ENCODE measurements at regions not wholly inside any gene's neighbourhood (a gene's known extent, or its start where the extent isn't known, plus 50 kb on each side); places are given as distances from the start of the nearest gene placed in this dataset.

DNA sequence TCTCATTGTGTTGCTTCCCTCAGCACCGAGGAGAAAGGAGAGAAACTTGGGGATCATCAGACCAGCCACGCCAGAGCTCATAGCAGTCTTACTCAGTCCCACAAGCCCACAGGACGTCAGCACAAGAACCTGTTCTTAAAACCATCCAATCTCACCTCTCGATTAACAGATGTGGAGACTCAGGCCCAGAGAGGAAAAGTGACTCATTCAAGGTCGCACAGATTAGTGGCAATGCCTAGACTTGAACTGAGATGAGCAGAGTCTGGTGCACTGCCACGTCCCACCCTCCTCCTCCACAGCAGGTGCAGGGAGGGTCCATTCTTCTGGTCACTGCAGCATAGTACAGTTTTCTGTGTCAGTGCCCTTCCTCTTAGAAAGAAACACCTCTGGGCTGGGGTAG lies 154.9 kb upstream of the PZP start:
- intact Hi-C loops (cut with micrococcal nuclease), result no loop called here
- no TSS peak for BruUV-seq (replicated peaks)
- H2AFZ ChIP-seq (ENCODE audit: low read depth, low read length, poor library complexity, severe bottlenecking), result no peak overlapping the region
- H3K79me2 ChIP-seq (ENCODE audit: insufficient read depth, low read length), result no peaks in the 10 kb centered on the region
- H3K4me1 ChIP-seq (ENCODE audit: control insufficient read depth in 1 of 2, insufficient read depth in 2 of 2, low read length in 2 of 2), result peaks cover 0 to 7% of the 10 kb centered on the region in 2 experiments; a peak in 2 of 4 replicates
- no peak overlapping the region for H3K27ac ChIP-seq (ENCODE audit: low read depth, low read length)
- RAD21 ChIA-PET (ENCODE audit: low non-redundant PET in 1 of 2, low total read pairs in 2 of 2, uncharacterized antibody in 2 of 2, unreplicated experiment in 2 of 2), result no interaction called here
- H4K20me1 ChIP-seq (ENCODE audit: insufficient read depth), result no peaks in the 10 kb centered on the region
- no peaks in the 10 kb centered on the region for H3K27me3 ChIP-seq (ENCODE audit: insufficient read depth, low read length)
- TF ChIP-seq EZH2 (IDR thresholded peaks at IDR 0.05), result no peak
- DNase-seq (ENCODE audit: low read depth, low spot score) (no peak), ATAC-seq (no peak)
- H3K36me3 ChIP-seq (ENCODE audit: control insufficient read depth in 1 of 2, insufficient read depth in 2 of 2, low read length in 2 of 2), result no peaks in the 10 kb centered on the region
- H3K9me2 ChIP-seq (ENCODE audit: insufficient read depth), result no peaks in the 10 kb centered on the region
- POLR2A ChIA-PET, result no interaction called here
- H3K9me3 ChIP-seq (ENCODE audit: control insufficient read depth in 1 of 2, insufficient read depth in 1 of 2, low read depth in 1 of 2, low read length in 2 of 2), result no peaks in the 10 kb centered on the region
- no peak overlapping the region for H3K4me3 ChIP-seq (replicated peaks in 1 of 2; ENCODE audit: low read depth in 1 of 2, low read length in 2 of 2)
- no peak overlapping the region for H3K9ac ChIP-seq (ENCODE audit: low read length)
- CTCF ChIA-PET, result no interaction called here
- H3K4me2 ChIP-seq (ENCODE audit: low read length), result no peak overlapping the region

DNA sequence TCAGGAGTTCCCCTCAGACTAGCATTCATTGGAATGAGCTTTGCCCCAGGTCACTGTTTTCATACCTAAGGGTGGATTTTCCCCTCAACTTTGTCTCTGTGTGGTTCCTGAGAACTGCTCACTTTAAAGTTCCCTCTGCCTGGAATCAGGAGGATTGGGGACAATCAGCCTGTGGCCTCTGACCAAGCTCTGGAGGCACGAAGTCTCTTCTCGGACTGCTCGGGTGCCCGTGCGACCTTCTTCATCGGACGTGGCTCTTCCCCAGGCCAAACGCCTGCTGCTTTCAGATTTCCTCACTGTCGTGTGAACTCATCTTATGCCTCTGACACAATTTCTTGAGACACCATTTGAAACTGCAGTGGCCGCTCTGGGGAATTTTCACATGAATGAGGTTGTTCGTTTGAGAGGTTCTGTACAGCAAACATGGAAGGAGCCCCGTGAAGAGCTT lies 153.7 kb upstream of the PZP start:
- no peak for ATAC-seq
- no peak for DNase-seq (ENCODE audit: low read depth, low spot score)
- no peak overlapping the region for H3K9ac ChIP-seq (ENCODE audit: low read length)
- H3K4me2 ChIP-seq (ENCODE audit: low read length), result no peak overlapping the region
- H3K36me3 ChIP-seq (ENCODE audit: control insufficient read depth in 1 of 2, insufficient read depth in 2 of 2, low read length in 2 of 2), result no peaks in the 10 kb centered on the region
- H3K27ac ChIP-seq (ENCODE audit: low read depth, low read length), result no peak overlapping the region
- H3K4me1 ChIP-seq (ENCODE audit: control insufficient read depth in 1 of 2, insufficient read depth in 2 of 2, low read length in 2 of 2), result peaks cover 0 to 7% of the 10 kb centered on the region in 2 experiments; a peak in 2 of 4 replicates
- CTCF ChIA-PET, result no interaction called here
- H3K4me3 ChIP-seq (replicated peaks in 1 of 2; ENCODE audit: low read depth in 1 of 2, low read length in 2 of 2), result no peak overlapping the region
- no peaks in the 10 kb centered on the region for H3K9me2 ChIP-seq (ENCODE audit: insufficient read depth)
- RAD21 ChIA-PET (ENCODE audit: low non-redundant PET in 1 of 2, low total read pairs in 2 of 2, uncharacterized antibody in 2 of 2, unreplicated experiment in 2 of 2), result no interaction called here
- BruUV-seq (replicated peaks), result no TSS peak
- H2AFZ ChIP-seq (ENCODE audit: low read depth, low read length, poor library complexity, severe bottlenecking), result no peak overlapping the region
- no peaks in the 10 kb centered on the region for H4K20me1 ChIP-seq (ENCODE audit: insufficient read depth)
- TF ChIP-seq ZNF274 (IDR thresholded peaks at IDR 0.05; ENCODE audit: low read depth, low read length) (no peak), EZH2phosphoT487 (IDR thresholded peaks at IDR 0.05; ENCODE audit: borderline replicate concordance) (no peak)
- H3K27me3 ChIP-seq (ENCODE audit: insufficient read depth, low read length), result no peaks in the 10 kb centered on the region
- POLR2A ChIA-PET, result no interaction called here
- intact Hi-C loops (cut with micrococcal nuclease), result no loop called here
- no peaks in the 10 kb centered on the region for H3K79me2 ChIP-seq (ENCODE audit: insufficient read depth, low read length)
- no peaks in the 10 kb centered on the region for H3K9me3 ChIP-seq (ENCODE audit: control insufficient read depth in 1 of 2, insufficient read depth in 1 of 2, low read depth in 1 of 2, low read length in 2 of 2)

Data from HCT116 (cell line).